OCI-LY3 (cell line): ENCODE measurements at regions not wholly inside any gene's neighbourhood (a gene's known extent, or its start where the extent isn't known, plus 50 kb on each side); places are given as distances from the start of the nearest gene placed in this dataset.

Experiments used
- EZH2phosphoT487 ChIP-seq: fragments of 200-600 bp; shearing (Covaris generic); IDR thresholded peaks from 2 replicates; pipeline ENCODE4 v1.6.1; 2018; ENCODE audit warnings: antibody characterized with exemption, mixed run types, low read depth
- TF ChIP-seq, protein P1 (sequence below): fragments of 200-600, 300-600 bp; sonication (generic); IDR thresholded peaks from 2 replicates; pipeline ENCODE4 v1.5.1; 2014; ENCODE audit warnings: antibody characterized with exemption, low read length, low read depth

DNA sequence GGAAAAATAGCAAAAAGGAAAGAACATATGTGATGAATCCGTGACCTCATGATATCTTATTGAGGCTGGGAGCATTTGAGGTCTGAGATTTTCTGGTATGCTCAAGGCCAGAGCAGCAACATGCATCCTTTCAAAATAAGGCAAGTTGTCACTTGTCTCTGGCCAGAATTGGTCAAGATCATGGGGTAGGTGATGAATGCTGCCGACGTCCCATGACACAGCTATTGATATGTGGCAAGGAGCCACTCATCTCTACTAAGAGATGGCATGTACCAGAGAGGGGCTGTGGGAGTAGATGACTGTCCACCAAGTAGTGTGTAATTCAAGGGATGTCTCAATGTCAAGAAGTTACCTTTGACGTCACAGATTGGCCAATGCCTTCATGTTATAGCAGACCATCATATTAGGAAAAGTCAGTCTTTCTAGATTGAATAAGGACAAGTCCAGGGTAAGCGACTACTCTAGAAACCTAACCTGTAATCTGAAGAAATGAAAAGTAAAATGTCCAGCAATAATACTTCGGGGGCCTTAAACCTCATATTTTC, 527.4 kb downstream of the BMP2 start:
- TF ChIP-seq, protein P1, sequence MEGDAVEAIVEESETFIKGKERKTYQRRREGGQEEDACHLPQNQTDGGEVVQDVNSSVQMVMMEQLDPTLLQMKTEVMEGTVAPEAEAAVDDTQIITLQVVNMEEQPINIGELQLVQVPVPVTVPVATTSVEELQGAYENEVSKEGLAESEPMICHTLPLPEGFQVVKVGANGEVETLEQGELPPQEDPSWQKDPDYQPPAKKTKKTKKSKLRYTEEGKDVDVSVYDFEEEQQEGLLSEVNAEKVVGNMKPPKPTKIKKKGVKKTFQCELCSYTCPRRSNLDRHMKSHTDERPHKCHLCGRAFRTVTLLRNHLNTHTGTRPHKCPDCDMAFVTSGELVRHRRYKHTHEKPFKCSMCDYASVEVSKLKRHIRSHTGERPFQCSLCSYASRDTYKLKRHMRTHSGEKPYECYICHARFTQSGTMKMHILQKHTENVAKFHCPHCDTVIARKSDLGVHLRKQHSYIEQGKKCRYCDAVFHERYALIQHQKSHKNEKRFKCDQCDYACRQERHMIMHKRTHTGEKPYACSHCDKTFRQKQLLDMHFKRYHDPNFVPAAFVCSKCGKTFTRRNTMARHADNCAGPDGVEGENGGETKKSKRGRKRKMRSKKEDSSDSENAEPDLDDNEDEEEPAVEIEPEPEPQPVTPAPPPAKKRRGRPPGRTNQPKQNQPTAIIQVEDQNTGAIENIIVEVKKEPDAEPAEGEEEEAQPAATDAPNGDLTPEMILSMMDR: no peak
- TF ChIP-seq EZH2phosphoT487: no peak
